Suprapubic skin (tissue), 3 donors: ENCODE measurements at regions not wholly inside any gene's neighbourhood (a gene's known extent, or its start where the extent isn't known, plus 50 kb on each side); places are given as distances from the start of the nearest gene placed in this dataset.

Experiments used
- EP300 ChIP-seq: sonication (generic); formaldehyde crosslinking; IDR thresholded peaks from one replicate; pipeline ENCODE4 v1.6.1; 2017; ENCODE audit warnings: antibody characterized with exemption
- POLR2A ChIP-seq, 2 donors: fragments of 450-650 bp; IDR thresholded peaks; one replicate each; pipeline ENCODE4 v1.6.1; 2017; ENCODE audit warnings: antibody characterized with exemption in 2 of 2, mild to moderate bottlenecking in 2 of 2, moderate library complexity in 2 of 2
- TF ChIP-seq, protein P1 (sequence below), 2 donors: fragments of 200-600 bp in 1 of 2; fragments of 450-650 bp in 1 of 2; sonication (generic) in 1 of 2; IDR thresholded peaks; one replicate each; pipeline ENCODE4 v1.5.1; 2016 to 2019; ENCODE audit warnings: antibody characterized with exemption in 2 of 2, mild to moderate bottlenecking in 1 of 2, moderate library complexity in 1 of 2

DNA sequence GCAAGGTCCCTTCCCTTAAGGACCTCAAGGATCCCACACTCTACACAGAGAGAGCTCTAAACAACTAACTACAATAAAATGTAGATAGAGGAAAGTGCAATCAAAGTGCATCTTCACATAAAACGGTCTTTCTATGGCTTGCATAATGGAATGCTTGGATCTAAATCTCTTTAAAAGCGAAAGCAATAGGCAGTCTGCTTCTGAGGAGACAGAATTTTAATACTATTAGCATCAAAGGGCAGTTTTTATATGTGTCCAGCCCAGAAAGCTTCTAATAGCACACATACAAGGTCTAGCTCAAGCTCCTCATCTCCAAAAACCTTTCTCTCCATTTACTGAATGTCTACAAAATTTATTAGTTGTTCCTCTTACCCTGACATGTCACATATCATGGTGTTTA is 101.5 kb upstream of the C1GALT1 start:
- TF ChIP-seq, protein P1, sequence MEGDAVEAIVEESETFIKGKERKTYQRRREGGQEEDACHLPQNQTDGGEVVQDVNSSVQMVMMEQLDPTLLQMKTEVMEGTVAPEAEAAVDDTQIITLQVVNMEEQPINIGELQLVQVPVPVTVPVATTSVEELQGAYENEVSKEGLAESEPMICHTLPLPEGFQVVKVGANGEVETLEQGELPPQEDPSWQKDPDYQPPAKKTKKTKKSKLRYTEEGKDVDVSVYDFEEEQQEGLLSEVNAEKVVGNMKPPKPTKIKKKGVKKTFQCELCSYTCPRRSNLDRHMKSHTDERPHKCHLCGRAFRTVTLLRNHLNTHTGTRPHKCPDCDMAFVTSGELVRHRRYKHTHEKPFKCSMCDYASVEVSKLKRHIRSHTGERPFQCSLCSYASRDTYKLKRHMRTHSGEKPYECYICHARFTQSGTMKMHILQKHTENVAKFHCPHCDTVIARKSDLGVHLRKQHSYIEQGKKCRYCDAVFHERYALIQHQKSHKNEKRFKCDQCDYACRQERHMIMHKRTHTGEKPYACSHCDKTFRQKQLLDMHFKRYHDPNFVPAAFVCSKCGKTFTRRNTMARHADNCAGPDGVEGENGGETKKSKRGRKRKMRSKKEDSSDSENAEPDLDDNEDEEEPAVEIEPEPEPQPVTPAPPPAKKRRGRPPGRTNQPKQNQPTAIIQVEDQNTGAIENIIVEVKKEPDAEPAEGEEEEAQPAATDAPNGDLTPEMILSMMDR (IDR thresholded peaks at IDR 0.05) = no peak
- TF ChIP-seq POLR2A (IDR thresholded peaks at IDR 0.05) = no peak
- no peak for TF ChIP-seq EP300
